GM20431 (cell line): ENCODE measurements at regions not wholly inside any gene's neighbourhood (a gene's known extent, or its start where the extent isn't known, plus 50 kb on each side); places are given as distances from the start of the nearest gene placed in this dataset.

Source experiments
- in situ Hi-C: fragments of 300-500 bp; cut with MseI, MboI; formaldehyde crosslinking; loops from one replicate; pipeline ENCODE4 v1.15.0; 2020; ENCODE audit warnings: low sequenced_read_pairs; ENCODE audit not compliant: unreplicated experiment

- in situ Hi-C loops = no loop called here
Measured at GRCh38 chr6:125679651-125680050, 69.8 kb upstream of the HEY2 start.

- in situ Hi-C loops = no loop called here
Measured at GRCh38 chr6:125682939-125683338, 66.5 kb upstream of the HEY2 start.

GRCh38 chr6:125688138-125688537 is 61.3 kb upstream of the HEY2 start:
- in situ Hi-C loops = no loop called here

GRCh38 chr6:125693480-125693879 is 56.0 kb upstream of the HEY2 start:
- in situ Hi-C loops = no loop called here

- in situ Hi-C loops = no loop called here
Measured at GRCh38 chr6:125699591-125699990, 49.8 kb upstream of the HEY2 start.
